HFFc6 (cell line): ENCODE measurements at regions not wholly inside any gene's neighbourhood (a gene's known extent, or its start where the extent isn't known, plus 50 kb on each side); places are given as distances from the start of the nearest gene placed in this dataset.

Experiments used
- DNase-seq: peaks from one replicate; pipeline ENCODE4 v3.0.0-alpha.2; 2018
- H3K27ac Mint-ChIP-seq: 2 replicates; pipeline ENCODE4 v1.8.0; 2020; ENCODE audit warnings: mild to moderate bottlenecking, mixed read lengths
- H3K27me3 Mint-ChIP-seq: 2 replicates; pipeline ENCODE4 v1.8.0; 2021; ENCODE audit warnings: mild to moderate bottlenecking, moderate library complexity, mixed read lengths; ENCODE audit not compliant: insufficient read depth
- H3K36me3 Mint-ChIP-seq: 2 replicates; pipeline ENCODE4 v1.8.0; 2021; ENCODE audit warnings: low read depth, mixed read lengths
- H3K4me1 Mint-ChIP-seq: 2 replicates; pipeline ENCODE4 v1.8.0; 2020; ENCODE audit warnings: low read depth, mixed read lengths
- H3K4me3 Mint-ChIP-seq: 2 replicates; pipeline ENCODE4 v1.8.0; 2020; ENCODE audit warnings: mild to moderate bottlenecking, moderate library complexity, mixed read lengths
- H3K9me3 Mint-ChIP-seq: 2 replicates; pipeline ENCODE4 v1.8.0; 2020; ENCODE audit warnings: mild to moderate bottlenecking, mixed read lengths
- CTCF ChIP-seq: fragments of 200-600 bp; sonication (generic); IDR thresholded peaks from 2 replicates; pipeline ENCODE4 v1.5.0; 2021; ENCODE audit warnings: antibody characterized with exemption, mild to moderate bottlenecking

GRCh38 chr2:23321751-23322150 is 63.2 kb upstream of the KLHL29 start:
- Mint-ChIP-seq H3K36me3 (no peaks in the 10 kb centered on the region), H3K27me3 (peaks cover 15% of the 10 kb centered on the region), H3K4me1 (no peaks in the 10 kb centered on the region), H3K4me3 (no peak overlapping the region), H3K27ac (no peak overlapping the region), H3K9me3 (no peaks in the 10 kb centered on the region)
- DNase-seq: no peak
- no peak for TF ChIP-seq CTCF

- no peak for TF ChIP-seq CTCF
- Mint-ChIP-seq H3K27ac (no peak overlapping the region), H3K27me3 (peaks cover 9% of the 10 kb centered on the region), H3K4me3 (no peak overlapping the region), H3K4me1 (no peaks in the 10 kb centered on the region), H3K9me3 (no peaks in the 10 kb centered on the region), H3K36me3 (no peaks in the 10 kb centered on the region)
- DNase-seq: no peak
Measured at GRCh38 chr2:23322567-23323197, 62.3 kb upstream of the KLHL29 start.

GRCh38 chr2:23323198-23323916 is 61.6 kb upstream of the KLHL29 start:
- Mint-ChIP-seq H3K4me3 (no peak overlapping the region), H3K27ac (no peak overlapping the region), H3K27me3 (peaks cover 13% of the 10 kb centered on the region), H3K4me1 (no peaks in the 10 kb centered on the region), H3K9me3 (no peaks in the 10 kb centered on the region), H3K36me3 (no peaks in the 10 kb centered on the region)
- TF ChIP-seq CTCF: no peak
- no peak for DNase-seq

- Mint-ChIP-seq H3K36me3 (no peaks in the 10 kb centered on the region), H3K4me3 (no peak overlapping the region), H3K27ac (no peak overlapping the region), H3K4me1 (no peaks in the 10 kb centered on the region), H3K27me3 (peaks cover 19% of the 10 kb centered on the region), H3K9me3 (no peaks in the 10 kb centered on the region)
- no peak for TF ChIP-seq CTCF
- DNase-seq: no peak
Measured at GRCh38 chr2:23323917-23324680, 60.9 kb upstream of the KLHL29 start.

- no peak overlapping the region for H3K4me3 Mint-ChIP-seq
- no peaks in the 10 kb centered on the region for H3K9me3 Mint-ChIP-seq
- no peak for DNase-seq
- no peaks in the 10 kb centered on the region for H3K36me3 Mint-ChIP-seq
- peaks cover 24% of the 10 kb centered on the region for H3K27me3 Mint-ChIP-seq
- H3K4me1 Mint-ChIP-seq: no peaks in the 10 kb centered on the region
- H3K27ac Mint-ChIP-seq: no peak overlapping the region
- TF ChIP-seq CTCF: no peak
Measured at GRCh38 chr2:23326330-23326729, 58.6 kb upstream of the KLHL29 start.
